ENCODE measurements at regions not wholly inside any gene's neighbourhood (a gene's known extent, or its start where the extent isn't known, plus 50 kb on each side); places are given as distances from the start of the nearest gene placed in this dataset.
"Not testable (repeated sequence)": the region's sequence is repeated elsewhere in the genome, so short reads cannot be mapped to it uniquely, and the experiment has no call there.

GRCh38 chr3:164927728-164928127 is 150.6 kb downstream of the SI start:
- no peak for DNase-seq (ENCODE audit: low spot score)

GRCh38 chr3:164918905-164919304 is 159.4 kb downstream of the SI start:
- DNase-seq (ENCODE audit: low spot score): no peak

GRCh38 chr3:164912916-164913315 is 165.4 kb downstream of the SI start:
- DNase-seq (ENCODE audit: low spot score): no peak

GRCh38 chr3:164903820-164904451 is 174.4 kb downstream of the SI start:
- no peak for DNase-seq (ENCODE audit: low spot score)

- DNase-seq (ENCODE audit: low spot score): no peak
Observed at GRCh38 chr3:164897342-164897741, 181.0 kb downstream of the SI start.

GRCh38 chr3:164890061-164890460 is 188.2 kb downstream of the SI start:
- no peak for DNase-seq (ENCODE audit: low spot score)

GRCh38 chr3:164883171-164883570 is 195.1 kb downstream of the SI start:
- DNase-seq (ENCODE audit: low spot score): no peak

- no peak for DNase-seq (ENCODE audit: low spot score)
Observed at GRCh38 chr3:164879201-164879600, 199.1 kb downstream of the SI start.

- no peak for DNase-seq (ENCODE audit: low spot score)
Observed at GRCh38 chr3:164864454-164864853, 213.8 kb downstream of the SI start.

GRCh38 chr3:164852866-164853265 is 225.4 kb downstream of the SI start:
- DNase-seq (ENCODE audit: low spot score): no peak

GRCh38 chr3:164851905-164852304 is 226.4 kb downstream of the SI start:
- no peak for DNase-seq (ENCODE audit: low spot score)

GRCh38 chr3:164851204-164851603 is 227.1 kb downstream of the SI start:
- no peak for DNase-seq (ENCODE audit: low spot score)

GRCh38 chr3:164848923-164849322 is 229.4 kb downstream of the SI start:
- no peak for DNase-seq (ENCODE audit: low spot score)

GRCh38 chr3:164845739-164846138 is 232.6 kb downstream of the SI start:
- DNase-seq (ENCODE audit: low spot score): no peak

GRCh38 chr3:164832216-164832615 is 246.1 kb downstream of the SI start:
- no peak for DNase-seq (ENCODE audit: low spot score)

GRCh38 chr3:164818318-164818717 is 260.0 kb downstream of the SI start:
- DNase-seq (ENCODE audit: low spot score): no peak

GRCh38 chr3:164814106-164814505 is 264.2 kb downstream of the SI start:
- no peak for DNase-seq (ENCODE audit: low spot score)

- DNase-seq (ENCODE audit: low spot score): no peak
Observed at GRCh38 chr3:164812042-164812441, 266.3 kb downstream of the SI start.

- no peak for DNase-seq (ENCODE audit: low spot score)
Observed at GRCh38 chr3:164806188-164806587, 272.1 kb downstream of the SI start.

GRCh38 chr3:164794099-164794498 is 284.2 kb downstream of the SI start:
- DNase-seq (ENCODE audit: low spot score): no peak

- DNase-seq (ENCODE audit: low spot score): no peak
Observed at GRCh38 chr3:164791263-164791662, 287.0 kb downstream of the SI start.

GRCh38 chr3:164784407-164784806 is 293.9 kb downstream of the SI start:
- not testable (repeated sequence) for DNase-seq (ENCODE audit: low spot score)

GRCh38 chr3:164781755-164782154 is 296.5 kb downstream of the SI start:
- DNase-seq (ENCODE audit: low spot score): no peak

- DNase-seq (ENCODE audit: low spot score): no peak
Observed at GRCh38 chr3:164779816-164780215, 298.5 kb downstream of the SI start.

- DNase-seq (ENCODE audit: low spot score): no peak
Observed at GRCh38 chr3:164752812-164753211, 325.5 kb downstream of the SI start.
